ENCODE measurements at regions not wholly inside any gene's neighbourhood (a gene's known extent, or its start where the extent isn't known, plus 50 kb on each side); places are given as distances from the start of the nearest gene placed in this dataset.

DNA sequence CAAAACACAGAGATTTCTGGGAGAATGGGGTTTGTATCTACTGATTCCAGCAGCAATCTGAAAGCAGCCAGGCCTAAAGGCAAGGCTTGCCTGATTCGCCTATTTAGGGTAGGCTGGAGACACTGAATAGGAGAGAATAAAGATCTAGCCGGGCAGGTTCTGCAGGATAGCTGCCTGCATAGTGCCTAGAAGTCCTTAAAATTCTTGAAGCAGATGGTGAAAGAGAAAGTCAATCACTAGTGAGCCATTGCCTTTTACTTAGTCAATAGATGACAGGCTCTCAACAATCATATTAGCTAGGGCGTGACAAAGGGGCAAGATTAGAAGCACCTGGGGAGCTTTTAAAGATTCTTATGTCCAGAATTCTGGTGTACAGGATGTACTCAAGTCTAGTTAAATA is 522.7 kb downstream of the HTR1A start:
- no peaks in the 10 kb centered on the region for H3K36me3 ChIP-seq (ENCODE audit: control insufficient read depth in 2 of 4, insufficient read depth in 4 of 4, low read length in 3 of 4)
- no peak overlapping the region for H3K9ac ChIP-seq (replicated peaks in 1 of 4; ENCODE audit: extremely low read depth in 1 of 4, low read depth in 3 of 4, low read length in 3 of 4)
- H2BK12ac ChIP-seq (ENCODE audit: low read depth, low read length) = no peak overlapping the region
- no peak overlapping the region for H3K27ac ChIP-seq (ENCODE audit: low read depth, low read length)
- 82% methylated on average over 3 of the region's 3 CpGs; no CpG with 5 or more reads in 1 of the 2 experiments for whole genome bisulfite sequencing, 2 experiments (ENCODE audit: extremely low coverage in 1 of 2, insufficient coverage in 1 of 2, insufficient read length in 1 of 2, insufficient replicate concordance in 2 of 2, low coverage in 1 of 2, low lambda C conversion rate in 2 of 2, missing lambda C conversion rate in 1 of 2)
- H3K23ac ChIP-seq (ENCODE audit: insufficient read length) = no peak overlapping the region
- H3K79me2 ChIP-seq (ENCODE audit: control insufficient read depth in 1 of 2, insufficient read depth in 2 of 2, low read length in 2 of 2) = no peaks in the 10 kb centered on the region
- no peak overlapping the region for H4K91ac ChIP-seq (replicated peaks; ENCODE audit: insufficient read length, low read length)
- ChIA-PET CTCF (ENCODE audit: partially characterized antibody) (interaction anchor here (0.6 kb wide), 1 partner anchor 252 kb away, joined by 3 read pairs; no protein-coding TSS in a partner anchor), POLR2A (ENCODE audit: partially characterized antibody) (no interaction called here)
- H3K9me3 ChIP-seq (ENCODE audit: insufficient read depth in 2 of 2, low read depth in 1 of 2, low read length in 1 of 2) = no peaks in the 10 kb centered on the region
- H2BK120ac ChIP-seq (replicated peaks; ENCODE audit: low read depth, low read length) = no peak overlapping the region
- H4K8ac ChIP-seq (ENCODE audit: extremely low read depth, insufficient read depth, low read length) = no peak overlapping the region
- H3K4me2 ChIP-seq (ENCODE audit: insufficient read depth in 1 of 2, low read depth in 2 of 2, low read length in 2 of 2) = no peak overlapping the region
- no peaks in the 10 kb centered on the region for H3K27me3 ChIP-seq (replicated peaks in 1 of 4; ENCODE audit: control insufficient read depth in 3 of 4, extremely low read depth in 1 of 4, insufficient read depth in 3 of 4, low read length in 3 of 4)
- H2AFZ ChIP-seq (ENCODE audit: low read length) = 0 out of 2 replicates have a peak overlapping the region, but pooled peaks have one; percentile 26
- no peaks in the 10 kb centered on the region for H3K4me1 ChIP-seq (replicated peaks in 1 of 4; ENCODE audit: control insufficient read depth in 3 of 4, insufficient read depth in 4 of 4, low read length in 3 of 4)
- H3K4ac ChIP-seq (replicated peaks; ENCODE audit: insufficient read length, low read depth, low read length) = no peak overlapping the region
- H4K5ac ChIP-seq (ENCODE audit: insufficient read length, low read depth, low read length) = no peak overlapping the region
- H2BK15ac ChIP-seq (ENCODE audit: low read length) = no peak overlapping the region
- no peaks in the 10 kb centered on the region for H3K79me1 ChIP-seq (ENCODE audit: low read depth, low read length)
- H3K23me2 ChIP-seq (ENCODE audit: low read depth, low read length) = no peaks in the 10 kb centered on the region
- H3K4me3 ChIP-seq (ENCODE audit: extremely low read depth in 1 of 4, insufficient read depth in 2 of 4, low read depth in 3 of 4, low read length in 4 of 4) = no peak overlapping the region
- H3K56ac ChIP-seq (replicated peaks; ENCODE audit: insufficient read length, low read depth, low read length) = no peak overlapping the region
- no peak for FAIRE-seq
- no peak overlapping the region for H3K18ac ChIP-seq (ENCODE audit: extremely low read depth, low read length)
- no peak overlapping the region for H3K14ac ChIP-seq (ENCODE audit: insufficient read length)
- no peaks in the 10 kb centered on the region for H4K20me1 ChIP-seq (replicated peaks in 1 of 2; ENCODE audit: control insufficient read depth in 1 of 2, insufficient read depth in 2 of 2, low read length in 2 of 2)
- no peak overlapping the region for H2BK5ac ChIP-seq (ENCODE audit: low read depth, low read length)
- no peak overlapping the region for H2BK20ac ChIP-seq (ENCODE audit: low read length)
- DNase-seq (ENCODE audit: low read depth in 1 of 2, low spot score in 2 of 2) = peak in 1 of 2 experiments; percentile 36
- H2AK5ac ChIP-seq (ENCODE audit: low read depth, low read length) = no peak overlapping the region
- no peak for TF ChIP-seq KDM5A (IDR thresholded peaks at IDR 0.05; ENCODE audit: low read length)
- TF ChIP-seq, protein P1, sequence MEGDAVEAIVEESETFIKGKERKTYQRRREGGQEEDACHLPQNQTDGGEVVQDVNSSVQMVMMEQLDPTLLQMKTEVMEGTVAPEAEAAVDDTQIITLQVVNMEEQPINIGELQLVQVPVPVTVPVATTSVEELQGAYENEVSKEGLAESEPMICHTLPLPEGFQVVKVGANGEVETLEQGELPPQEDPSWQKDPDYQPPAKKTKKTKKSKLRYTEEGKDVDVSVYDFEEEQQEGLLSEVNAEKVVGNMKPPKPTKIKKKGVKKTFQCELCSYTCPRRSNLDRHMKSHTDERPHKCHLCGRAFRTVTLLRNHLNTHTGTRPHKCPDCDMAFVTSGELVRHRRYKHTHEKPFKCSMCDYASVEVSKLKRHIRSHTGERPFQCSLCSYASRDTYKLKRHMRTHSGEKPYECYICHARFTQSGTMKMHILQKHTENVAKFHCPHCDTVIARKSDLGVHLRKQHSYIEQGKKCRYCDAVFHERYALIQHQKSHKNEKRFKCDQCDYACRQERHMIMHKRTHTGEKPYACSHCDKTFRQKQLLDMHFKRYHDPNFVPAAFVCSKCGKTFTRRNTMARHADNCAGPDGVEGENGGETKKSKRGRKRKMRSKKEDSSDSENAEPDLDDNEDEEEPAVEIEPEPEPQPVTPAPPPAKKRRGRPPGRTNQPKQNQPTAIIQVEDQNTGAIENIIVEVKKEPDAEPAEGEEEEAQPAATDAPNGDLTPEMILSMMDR (IDR thresholded peaks at IDR 0.05; ENCODE audit: control extremely low read depth in 1 of 3, insufficient read depth in 1 of 3, low read depth in 1 of 3, low read length in 3 of 3) = no peak
- TF ChIP-seq SIRT6 (IDR thresholded peaks at IDR 0.05; ENCODE audit: low read length) = no peak
- TF ChIP-seq USF2 (IDR thresholded peaks at IDR 0.05; ENCODE audit: low read length) = no peak
- no peak for TF ChIP-seq BRCA1 (IDR thresholded peaks at IDR 0.05; ENCODE audit: low read depth, low read length)
- no peak for TF ChIP-seq SIX5 (IDR thresholded peaks at IDR 0.05; ENCODE audit: low read depth, low read length)
- TF ChIP-seq BACH1 (IDR thresholded peaks at IDR 0.05; ENCODE audit: low read length) = no peak
- no peak for TF ChIP-seq POLR2AphosphoS5 (IDR thresholded peaks at IDR 0.05; ENCODE audit: low read depth, low read length)
- no peak for TF ChIP-seq RBBP5 (IDR thresholded peaks at IDR 0.05; ENCODE audit: borderline replicate concordance, low read depth, low read length)
- TF ChIP-seq YY1 (IDR thresholded peaks at IDR 0.05; ENCODE audit: low read depth, low read length) = no peak
- TF ChIP-seq MAFK (IDR thresholded peaks at IDR 0.05; ENCODE audit: low read depth, low read length) = no peak
- no peak for TF ChIP-seq TAF7 (optimal IDR thresholded peaks at IDR 0.05; ENCODE audit: borderline replicate concordance, low read depth, low read length)

Measured in H1 (cell line).